ENCODE measurements at regions not wholly inside any gene's neighbourhood (a gene's known extent, or its start where the extent isn't known, plus 50 kb on each side); places are given as distances from the start of the nearest gene placed in this dataset.

GRCh38 chr12:24195063-24195462 lies 245.6 kb upstream of the SOX5 start:
- no peaks in the 10 kb centered on the region for H3K36me3 ChIP-seq (ENCODE audit: insufficient read depth, low read length)
- H3K27me3 ChIP-seq (ENCODE audit: insufficient read depth, low read length) = no peaks in the 10 kb centered on the region
- H3K4me1 ChIP-seq (ENCODE audit: insufficient read depth, low read length) = no peaks in the 10 kb centered on the region
- H2AFZ ChIP-seq (ENCODE audit: low read length) = no peak overlapping the region
- H3K27ac ChIP-seq (ENCODE audit: low read depth, low read length) = no peak overlapping the region
- DNase-seq (ENCODE audit: insufficient read length, low spot score, missing footprints) = no peak
- no peak overlapping the region for H3K4me3 ChIP-seq (ENCODE audit: insufficient read depth, low read length)
- H3K79me2 ChIP-seq (ENCODE audit: insufficient read depth, low read length) = no peaks in the 10 kb centered on the region
- no peak for TF ChIP-seq CTCF (IDR thresholded peaks at IDR 0.05; ENCODE audit: extremely low read depth, low read depth, low read length)
- no peaks in the 10 kb centered on the region for H3K9me3 ChIP-seq (ENCODE audit: low read depth, low read length)
- no peak overlapping the region for H3K4me2 ChIP-seq (ENCODE audit: insufficient read depth, low read length)
- H4K20me1 ChIP-seq (ENCODE audit: insufficient read depth, low read length) = no peaks in the 10 kb centered on the region

GRCh38 chr12:24191117-24191516 lies 241.6 kb upstream of the SOX5 start:
- Histone ChIP-seq H3K4me2 (ENCODE audit: insufficient read depth, low read length) (no peak overlapping the region), H3K4me3 (ENCODE audit: insufficient read depth, low read length) (no peak overlapping the region), H3K27me3 (ENCODE audit: insufficient read depth, low read length) (no peaks in the 10 kb centered on the region), H4K20me1 (ENCODE audit: insufficient read depth, low read length) (no peaks in the 10 kb centered on the region), H2AFZ (ENCODE audit: low read length) (no peak overlapping the region), H3K9me3 (ENCODE audit: low read depth, low read length) (no peaks in the 10 kb centered on the region), H3K36me3 (ENCODE audit: insufficient read depth, low read length) (no peaks in the 10 kb centered on the region), H3K27ac (ENCODE audit: low read depth, low read length) (no peak overlapping the region), H3K79me2 (ENCODE audit: insufficient read depth, low read length) (no peaks in the 10 kb centered on the region), H3K4me1 (ENCODE audit: insufficient read depth, low read length) (no peaks in the 10 kb centered on the region)
- TF ChIP-seq CTCF (IDR thresholded peaks at IDR 0.05; ENCODE audit: extremely low read depth, low read depth, low read length) = no peak
- DNase-seq (ENCODE audit: insufficient read length, low spot score, missing footprints) = no peak

GRCh38 chr12:24185782-24186181 lies 236.3 kb upstream of the SOX5 start:
- Histone ChIP-seq H4K20me1 (ENCODE audit: insufficient read depth, low read length) (no peaks in the 10 kb centered on the region), H3K79me2 (ENCODE audit: insufficient read depth, low read length) (no peaks in the 10 kb centered on the region), H3K9me3 (ENCODE audit: low read depth, low read length) (no peaks in the 10 kb centered on the region), H3K4me2 (ENCODE audit: insufficient read depth, low read length) (no peak overlapping the region), H3K27ac (ENCODE audit: low read depth, low read length) (no peak overlapping the region), H3K4me1 (ENCODE audit: insufficient read depth, low read length) (no peaks in the 10 kb centered on the region), H3K36me3 (ENCODE audit: insufficient read depth, low read length) (no peaks in the 10 kb centered on the region), H3K27me3 (ENCODE audit: insufficient read depth, low read length) (no peaks in the 10 kb centered on the region), H2AFZ (ENCODE audit: low read length) (no peak overlapping the region), H3K4me3 (ENCODE audit: insufficient read depth, low read length) (no peak overlapping the region)
- TF ChIP-seq CTCF (IDR thresholded peaks at IDR 0.05; ENCODE audit: extremely low read depth, low read depth, low read length) = no peak
- no peak for DNase-seq (ENCODE audit: insufficient read length, low spot score, missing footprints)

- Histone ChIP-seq H2AFZ (ENCODE audit: low read length) (no peak overlapping the region), H3K36me3 (ENCODE audit: insufficient read depth, low read length) (no peaks in the 10 kb centered on the region), H3K9me3 (ENCODE audit: low read depth, low read length) (no peaks in the 10 kb centered on the region), H4K20me1 (ENCODE audit: insufficient read depth, low read length) (no peaks in the 10 kb centered on the region), H3K79me2 (ENCODE audit: insufficient read depth, low read length) (no peaks in the 10 kb centered on the region), H3K27ac (ENCODE audit: low read depth, low read length) (no peak overlapping the region), H3K4me3 (ENCODE audit: insufficient read depth, low read length) (no peak overlapping the region), H3K4me1 (ENCODE audit: insufficient read depth, low read length) (no peaks in the 10 kb centered on the region), H3K27me3 (ENCODE audit: insufficient read depth, low read length) (no peaks in the 10 kb centered on the region), H3K4me2 (ENCODE audit: insufficient read depth, low read length) (no peak overlapping the region)
- DNase-seq (ENCODE audit: insufficient read length, low spot score, missing footprints) = no peak
- no peak for TF ChIP-seq CTCF (IDR thresholded peaks at IDR 0.05; ENCODE audit: extremely low read depth, low read depth, low read length)
Measured at GRCh38 chr12:24177889-24178288, 228.4 kb upstream of the SOX5 start.
